Panc1 (cell line): ENCODE measurements at regions not wholly inside any gene's neighbourhood (a gene's known extent, or its start where the extent isn't known, plus 50 kb on each side); places are given as distances from the start of the nearest gene placed in this dataset.

Experiments used
- ATAC-seq: fragments of 200-7000 bp; cut with Tn5 transposase; 2 replicates; pipeline ENCODE4 v1.9.1; 2020; ENCODE audit warnings: mild to moderate bottlenecking, moderate library complexity
- BruUV-seq: library from RNA; stranded (reverse); fragments of 400-500 nt; replicated peaks from 2 replicates; lab custom pipeline; 2021; lab: Mats Ljungman, UMichigan
- CTCF ChIA-PET: fragments of 300-600 bp; sonication (Branson Sonifier 250); formaldehyde crosslinking; loops from one replicate; lab custom pipeline; 2022; ENCODE audit warnings: antibody characterized with exemption; lab: Charles Lee
- POLR2A ChIA-PET: fragments of 300-600 bp; sonication (Branson Sonifier 250); formaldehyde crosslinking; loops from one replicate; lab custom pipeline; 2022; ENCODE audit warnings: antibody characterized with exemption; lab: Charles Lee
- DNase-seq: peaks from one replicate; pipeline ENCODE4 v3.0.0-alpha.2; 2010; ENCODE audit warnings: low read depth, low spot score
- H3K27ac ChIP-seq: 2 replicates; pipeline ENCODE4 v1.5.1; 2011; ENCODE audit warnings: mild to moderate bottlenecking, low read length, inconsistent platforms
- H3K27me3 ChIP-seq: fragments of 200-500 bp; sonication (Bioruptor generic); 2 replicates; pipeline ENCODE4 v1.6.0; 2014; ENCODE audit warnings: low read length, inconsistent platforms; ENCODE audit not compliant: control insufficient read depth, insufficient read depth
- H3K36me3 ChIP-seq: fragments of 200-500 bp; sonication (Bioruptor generic); 2 replicates; pipeline ENCODE4 v1.5.1; 2014; ENCODE audit warnings: inconsistent platforms, mild to moderate bottlenecking, low read length, moderate library complexity; ENCODE audit not compliant: control insufficient read depth, insufficient read depth
- H3K4me1 ChIP-seq: 2 replicates; pipeline ENCODE4 v1.5.1; 2011; ENCODE audit warnings: inconsistent platforms, mild to moderate bottlenecking, low read length, moderate library complexity; ENCODE audit not compliant: control insufficient read depth, insufficient read depth
- H3K4me3 ChIP-seq, 2 experiments: 2 replicates each; pipeline ENCODE4 v1.5.1; 2011 to 2012; ENCODE audit warnings: low read depth in 2 of 2, low read length in 2 of 2, mild to moderate bottlenecking in 2 of 2, inconsistent platforms in 1 of 2, moderate library complexity in 1 of 2
- H3K9me3 ChIP-seq: fragments of 200-500 bp; sonication (Bioruptor generic); 2 replicates; pipeline ENCODE4 v1.5.1; 2014; ENCODE audit warnings: low read depth, mild to moderate bottlenecking, inconsistent platforms, low read length, moderate library complexity; ENCODE audit not compliant: control insufficient read depth, insufficient read depth
- CTCF ChIP-seq: fragments of 450-650 bp; IDR thresholded peaks from 2 replicates; pipeline ENCODE4 v1.5.1; 2017; ENCODE audit warnings: mild to moderate bottlenecking
- POLR2AphosphoS5 ChIP-seq: IDR thresholded peaks from 2 replicates; pipeline ENCODE4 v1.6.1; 2012; ENCODE audit warnings: mild to moderate bottlenecking, low read depth, low read length, moderate library complexity
- SIN3A ChIP-seq: IDR thresholded peaks from 2 replicates; pipeline ENCODE4 v1.6.1; 2012; ENCODE audit warnings: low read depth, mild to moderate bottlenecking, low read length, moderate library complexity, borderline replicate concordance; ENCODE audit not compliant: insufficient read depth
- TCF7L2 ChIP-seq: IDR thresholded peaks from 2 replicates; pipeline ENCODE4 v1.6.1; 2011; ENCODE audit warnings: mild to moderate bottlenecking, low read depth, low read length, inconsistent platforms
- in situ Hi-C: cut with HindIII; loops from 2 replicates; pipeline ENCODE4 v1.10.0; 2016; ENCODE audit warnings: low sequenced_read_pairs, low pct_unique_long_range_greater_than_20kb
- intact Hi-C: fragments of 100-400 bp; cut with micrococcal nuclease; formaldehyde crosslinking; loops from one replicate; pipeline ENCODE4 v1.10.0; 2022; ENCODE audit not compliant: unreplicated experiment
- TF ChIP-seq, protein P1 (sequence below), 2 experiments: IDR thresholded peaks; 2 replicates each; pipeline ENCODE4 v1.6.1; 2011 to 2012; ENCODE audit warnings: low read depth in 2 of 2, control low read depth in 1 of 2, low read length in 1 of 2, mild to moderate bottlenecking in 1 of 2, moderate library complexity in 1 of 2; ENCODE audit not compliant: insufficient read depth in 1 of 2

DNA sequence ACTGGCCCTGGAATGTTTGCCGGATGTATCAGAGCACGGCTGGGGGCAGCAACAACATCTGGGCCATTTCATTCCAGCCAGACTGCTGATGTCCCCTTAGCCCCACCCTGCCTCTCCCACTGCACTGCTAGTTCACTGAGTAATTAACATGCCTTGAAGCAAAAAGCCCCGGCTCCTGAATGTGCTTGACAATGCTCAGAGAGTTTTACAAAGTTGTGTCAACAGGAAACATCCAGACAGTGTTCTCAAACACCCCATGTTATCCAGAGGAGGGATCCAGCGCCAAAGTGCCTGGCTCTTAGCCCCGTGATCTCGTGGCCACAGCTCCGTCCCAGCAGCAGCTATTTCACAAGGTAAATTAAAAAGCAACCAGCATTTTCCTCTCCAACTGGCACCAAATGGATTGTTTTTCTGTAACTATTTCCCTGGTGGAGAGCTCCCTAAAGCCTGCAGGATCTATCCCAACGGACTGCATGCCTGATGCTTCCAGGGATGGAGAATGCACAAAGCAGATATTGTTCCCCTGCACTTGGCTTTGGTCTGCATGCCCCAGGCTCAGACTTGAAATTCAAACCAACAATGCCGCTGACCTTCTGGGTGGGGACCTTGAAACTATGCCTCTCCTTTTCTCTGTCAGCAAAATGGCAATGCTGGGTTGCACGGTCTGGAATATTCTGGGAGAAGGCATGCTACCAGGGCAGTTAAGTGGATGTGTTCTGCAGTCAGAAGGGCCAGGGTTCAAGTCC, 115.6 kb upstream of the CDH5 start:
- POLR2A ChIA-PET: no interaction called here
- no peak for ATAC-seq
- in situ Hi-C loops (no loop called here), intact Hi-C loops (no loop called here)
- H3K9me3 ChIP-seq: no peaks in the 10 kb centered on the region
- no TSS peak for BruUV-seq
- H3K27ac ChIP-seq: no peak overlapping the region
- CTCF ChIA-PET: no interaction called here
- no peaks in the 10 kb centered on the region for H3K36me3 ChIP-seq
- H3K4me3 ChIP-seq: no peak overlapping the region
- no peak for DNase-seq
- TF ChIP-seq POLR2AphosphoS5 (no peak), CTCF (no peak), SIN3A (no peak), TCF7L2 (no peak)
- TF ChIP-seq, protein P1, sequence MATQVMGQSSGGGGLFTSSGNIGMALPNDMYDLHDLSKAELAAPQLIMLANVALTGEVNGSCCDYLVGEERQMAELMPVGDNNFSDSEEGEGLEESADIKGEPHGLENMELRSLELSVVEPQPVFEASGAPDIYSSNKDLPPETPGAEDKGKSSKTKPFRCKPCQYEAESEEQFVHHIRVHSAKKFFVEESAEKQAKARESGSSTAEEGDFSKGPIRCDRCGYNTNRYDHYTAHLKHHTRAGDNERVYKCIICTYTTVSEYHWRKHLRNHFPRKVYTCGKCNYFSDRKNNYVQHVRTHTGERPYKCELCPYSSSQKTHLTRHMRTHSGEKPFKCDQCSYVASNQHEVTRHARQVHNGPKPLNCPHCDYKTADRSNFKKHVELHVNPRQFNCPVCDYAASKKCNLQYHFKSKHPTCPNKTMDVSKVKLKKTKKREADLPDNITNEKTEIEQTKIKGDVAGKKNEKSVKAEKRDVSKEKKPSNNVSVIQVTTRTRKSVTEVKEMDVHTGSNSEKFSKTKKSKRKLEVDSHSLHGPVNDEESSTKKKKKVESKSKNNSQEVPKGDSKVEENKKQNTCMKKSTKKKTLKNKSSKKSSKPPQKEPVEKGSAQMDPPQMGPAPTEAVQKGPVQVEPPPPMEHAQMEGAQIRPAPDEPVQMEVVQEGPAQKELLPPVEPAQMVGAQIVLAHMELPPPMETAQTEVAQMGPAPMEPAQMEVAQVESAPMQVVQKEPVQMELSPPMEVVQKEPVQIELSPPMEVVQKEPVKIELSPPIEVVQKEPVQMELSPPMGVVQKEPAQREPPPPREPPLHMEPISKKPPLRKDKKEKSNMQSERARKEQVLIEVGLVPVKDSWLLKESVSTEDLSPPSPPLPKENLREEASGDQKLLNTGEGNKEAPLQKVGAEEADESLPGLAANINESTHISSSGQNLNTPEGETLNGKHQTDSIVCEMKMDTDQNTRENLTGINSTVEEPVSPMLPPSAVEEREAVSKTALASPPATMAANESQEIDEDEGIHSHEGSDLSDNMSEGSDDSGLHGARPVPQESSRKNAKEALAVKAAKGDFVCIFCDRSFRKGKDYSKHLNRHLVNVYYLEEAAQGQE (IDR thresholded peaks at IDR 0.05; ENCODE audit: insufficient read depth in 1 of 2, low read depth in 2 of 2, low read length in 1 of 2): no peak
- no peaks in the 10 kb centered on the region for H3K4me1 ChIP-seq
- no peaks in the 10 kb centered on the region for H3K27me3 ChIP-seq

GRCh38 chr16:66247516-66248481, 118.7 kb upstream of the CDH5 start:
- TF ChIP-seq, protein P1 (IDR thresholded peaks at IDR 0.05; ENCODE audit: insufficient read depth in 1 of 2, low read depth in 2 of 2, low read length in 1 of 2): no peak
- no peak for TF ChIP-seq CTCF
- TF ChIP-seq SIN3A: no peak
- TF ChIP-seq POLR2AphosphoS5: no peak
- no peak for TF ChIP-seq TCF7L2
- POLR2A ChIA-PET: no interaction called here
- ATAC-seq: no peak
- Histone ChIP-seq H3K27me3 (no peaks in the 10 kb centered on the region), H3K4me1 (no peaks in the 10 kb centered on the region), H3K36me3 (no peaks in the 10 kb centered on the region), H3K9me3 (no peaks in the 10 kb centered on the region), H3K4me3 (no peak overlapping the region), H3K27ac (no peak overlapping the region)
- in situ Hi-C loops (no loop called here), intact Hi-C loops (no loop called here)
- BruUV-seq: no TSS peak
- CTCF ChIA-PET: no interaction called here
- no peak for DNase-seq
